GM23248 (cell line): ENCODE measurements at regions not wholly inside any gene's neighbourhood (a gene's known extent, or its start where the extent isn't known, plus 50 kb on each side); places are given as distances from the start of the nearest gene placed in this dataset.

Experiments used
- EZH2 ChIP-seq: fragments of 200-600 bp; sonication (generic); IDR thresholded peaks from 2 replicates; pipeline ENCODE4 v1.6.1; 2018; ENCODE audit warnings: antibody characterized with exemption, mild to moderate bottlenecking; ENCODE audit not compliant: insufficient read depth, poor library complexity, severe bottlenecking
- EZH2phosphoT487 ChIP-seq: fragments of 200-600 bp; sonication (generic); IDR thresholded peaks from 2 replicates; pipeline ENCODE4 v1.6.1; 2018; ENCODE audit warnings: antibody characterized with exemption, moderate library complexity, mild to moderate bottlenecking, low read depth; ENCODE audit not compliant: insufficient read depth

DNA sequence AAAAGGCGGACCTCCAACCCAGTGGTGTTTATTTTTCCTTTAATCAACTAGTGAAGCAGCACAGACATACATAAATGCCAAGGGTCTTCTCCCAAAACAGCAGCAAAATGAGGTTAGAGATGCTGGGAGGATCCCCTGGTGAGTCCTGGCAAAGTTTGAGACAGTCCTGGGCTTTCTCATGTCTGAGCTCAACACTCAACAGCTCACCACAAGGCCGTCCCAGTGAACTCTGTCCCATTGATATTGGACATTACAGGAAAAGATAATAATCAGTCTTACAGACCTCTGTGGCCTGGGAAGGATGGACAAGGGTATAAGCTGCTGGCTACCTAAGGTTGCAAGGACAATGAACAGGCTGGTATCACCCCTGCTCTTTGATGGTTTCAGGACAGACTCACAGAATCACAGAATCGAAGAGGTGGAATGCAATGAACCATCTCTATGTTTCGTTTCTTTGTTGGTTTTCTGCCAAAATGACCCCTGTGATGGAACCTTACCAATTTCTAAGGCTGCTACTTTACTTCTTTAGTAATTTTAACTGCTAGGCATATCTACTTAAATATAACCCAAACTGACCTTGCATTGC is 551.8 kb downstream of the RAB28 start:
- TF ChIP-seq EZH2phosphoT487 (no peak), EZH2 (no peak)
